ENCODE measurements at regions not wholly inside any gene's neighbourhood (a gene's known extent, or its start where the extent isn't known, plus 50 kb on each side); places are given as distances from the start of the nearest gene placed in this dataset.

DNA sequence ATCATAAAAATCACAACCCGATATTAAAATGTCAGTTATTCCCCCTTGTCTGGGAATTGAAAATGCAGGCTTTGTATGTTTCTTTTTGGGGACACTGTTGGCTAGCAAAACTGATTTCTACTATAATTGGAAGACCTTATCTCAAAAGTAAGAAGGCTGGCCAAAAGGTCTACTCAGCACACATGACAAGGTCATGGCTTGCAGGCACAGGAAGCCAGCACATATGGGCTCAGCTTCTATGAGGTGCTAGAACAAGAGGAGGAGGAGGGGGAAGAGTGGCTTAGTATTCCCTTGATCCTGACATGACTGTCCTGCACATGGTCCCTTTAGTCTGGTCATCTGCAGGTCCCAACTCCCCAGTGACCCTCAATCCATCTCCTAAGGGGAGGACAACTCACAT, 681.2 kb downstream of the SQOR start:
- TF ChIP-seq CTCF (IDR thresholded peaks at IDR 0.05) (no peak), POLR2A (IDR thresholded peaks at IDR 0.05) (no peak)

Data from esophagus squamous epithelium (tissue), 4 donors.